ENCODE measurements at regions not wholly inside any gene's neighbourhood (a gene's known extent, or its start where the extent isn't known, plus 50 kb on each side); places are given as distances from the start of the nearest gene placed in this dataset.

DNA sequence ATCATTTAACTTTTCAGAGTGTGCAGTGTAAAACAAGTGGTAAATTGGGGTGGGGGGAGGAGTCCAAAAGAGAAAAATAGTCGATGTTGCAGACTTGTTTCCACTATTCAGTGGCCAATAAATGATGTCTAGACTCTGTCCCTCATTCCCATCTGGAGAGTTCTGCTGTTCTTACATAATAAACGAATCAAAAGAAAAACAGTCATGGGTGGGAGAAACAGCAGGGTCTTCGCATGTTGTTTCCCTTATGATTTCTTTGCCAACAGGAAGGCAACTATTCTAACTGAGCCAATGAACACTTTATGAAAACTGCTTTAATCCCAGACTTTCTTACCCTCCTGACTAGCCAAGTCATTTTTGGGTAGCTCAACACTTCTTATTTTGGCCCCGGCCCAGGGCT is 615.5 kb downstream of the FGF9 start:
- no peaks in the 10 kb centered on the region for H3K4me1 ChIP-seq (ENCODE audit: control insufficient read depth, extremely low read depth, insufficient read depth, low read length)
- no peaks in the 10 kb centered on the region for H3K79me2 ChIP-seq (ENCODE audit: control insufficient read depth, insufficient read depth, low read length)
- H4K20me1 ChIP-seq (ENCODE audit: control insufficient read depth, extremely low read depth, insufficient read depth, low read length): no peaks in the 10 kb centered on the region
- dilution Hi-C loops (cut with MboI; ENCODE audit: extremely low pct_ligation_motif_present, low sequenced_read_pairs): no loop called here
- no peak overlapping the region for H3K4me3 ChIP-seq (ENCODE audit: control insufficient read depth in 2 of 3, extremely low read depth in 1 of 3, insufficient read depth in 2 of 3, low read depth in 1 of 3, low read length in 3 of 3)
- H3K9ac ChIP-seq (ENCODE audit: control insufficient read depth, extremely low read depth, insufficient read depth, low read length): no peak overlapping the region
- H3K9me3 ChIP-seq (ENCODE audit: control insufficient read depth, low read depth, low read length): no peaks in the 10 kb centered on the region
- FAIRE-seq (no peak), DNase-seq (ENCODE audit: low read depth, low spot score) (no peak)
- no peaks in the 10 kb centered on the region for H3K36me3 ChIP-seq (ENCODE audit: control insufficient read depth in 2 of 2, extremely low read depth in 1 of 2, insufficient read depth in 2 of 2, low read length in 2 of 2)
- H3K4me2 ChIP-seq (ENCODE audit: control insufficient read depth, extremely low read depth, insufficient read depth, low read depth, low read length): no peak overlapping the region
- no peaks in the 10 kb centered on the region for H3K9me1 ChIP-seq (ENCODE audit: control insufficient read depth, extremely low read depth, insufficient read depth, low read length)
- TF ChIP-seq CTCF (optimal IDR thresholded peaks at IDR 0.05 in 1 of 3, IDR thresholded peaks at IDR 0.05 in 1 of 3, conservative IDR thresholded peaks at IDR 0.05 in 1 of 3; ENCODE audit: extremely low read depth in 1 of 3, insufficient read depth in 2 of 3, low read length in 3 of 3) (no peak), EZH2 (IDR thresholded peaks at IDR 0.05; ENCODE audit: low read length) (no peak)
- H3K27ac ChIP-seq (ENCODE audit: control insufficient read depth, insufficient read depth, low read length): no peak overlapping the region
- H2AFZ ChIP-seq (ENCODE audit: control insufficient read depth, low read length): no peak overlapping the region
- H3K27me3 ChIP-seq (ENCODE audit: control insufficient read depth, extremely low read depth, insufficient read depth, low read length): no peaks in the 10 kb centered on the region

DNA sequence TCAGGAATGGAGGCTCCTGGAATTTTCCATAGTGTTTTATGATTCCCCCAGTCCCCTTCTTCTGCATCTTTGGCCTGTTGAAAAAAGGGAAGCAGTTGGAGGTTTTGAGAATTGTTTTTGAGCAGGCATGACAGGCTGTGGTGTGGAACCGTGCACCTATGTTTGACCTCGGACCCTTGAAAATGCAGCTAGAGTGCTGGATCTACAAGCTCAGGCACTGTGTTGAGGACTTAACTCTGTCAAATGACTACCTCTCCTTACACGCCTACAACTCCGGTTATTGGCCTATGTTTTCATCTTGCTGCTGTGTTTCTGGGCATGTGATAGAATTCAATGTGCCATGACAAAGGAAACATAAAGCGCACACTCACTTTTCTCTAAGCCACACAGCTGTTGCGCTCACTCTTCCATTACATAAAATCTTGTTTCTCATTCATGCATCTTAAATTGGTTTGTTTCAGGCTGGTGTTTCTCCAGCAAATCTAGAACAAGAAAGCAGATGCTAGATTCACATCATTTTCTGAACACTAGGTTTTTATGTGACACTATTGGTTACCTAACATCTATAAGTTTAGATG is 616.6 kb downstream of the FGF9 start:
- no peak overlapping the region for H2AFZ ChIP-seq (ENCODE audit: control insufficient read depth, low read length)
- no peak overlapping the region for H3K9ac ChIP-seq (ENCODE audit: control insufficient read depth, extremely low read depth, insufficient read depth, low read length)
- DNase-seq (ENCODE audit: low read depth, low spot score) (no peak), FAIRE-seq (no peak)
- no peaks in the 10 kb centered on the region for H3K36me3 ChIP-seq (ENCODE audit: control insufficient read depth in 2 of 2, extremely low read depth in 1 of 2, insufficient read depth in 2 of 2, low read length in 2 of 2)
- no peaks in the 10 kb centered on the region for H3K9me3 ChIP-seq (ENCODE audit: control insufficient read depth, low read depth, low read length)
- no peak overlapping the region for H3K27ac ChIP-seq (ENCODE audit: control insufficient read depth, insufficient read depth, low read length)
- H4K20me1 ChIP-seq (ENCODE audit: control insufficient read depth, extremely low read depth, insufficient read depth, low read length): no peaks in the 10 kb centered on the region
- TF ChIP-seq CTCF (optimal IDR thresholded peaks at IDR 0.05 in 1 of 3, IDR thresholded peaks at IDR 0.05 in 1 of 3, conservative IDR thresholded peaks at IDR 0.05 in 1 of 3; ENCODE audit: extremely low read depth in 1 of 3, insufficient read depth in 2 of 3, low read length in 3 of 3): no peak
- no peak overlapping the region for H3K4me2 ChIP-seq (ENCODE audit: control insufficient read depth, extremely low read depth, insufficient read depth, low read depth, low read length)
- H3K4me1 ChIP-seq (ENCODE audit: control insufficient read depth, extremely low read depth, insufficient read depth, low read length): no peaks in the 10 kb centered on the region
- no peaks in the 10 kb centered on the region for H3K79me2 ChIP-seq (ENCODE audit: control insufficient read depth, insufficient read depth, low read length)
- dilution Hi-C loops (cut with MboI; ENCODE audit: extremely low pct_ligation_motif_present, low sequenced_read_pairs): no loop called here
- H3K27me3 ChIP-seq (ENCODE audit: control insufficient read depth, extremely low read depth, insufficient read depth, low read length): no peaks in the 10 kb centered on the region
- H3K9me1 ChIP-seq (ENCODE audit: control insufficient read depth, extremely low read depth, insufficient read depth, low read length): no peaks in the 10 kb centered on the region
- H3K4me3 ChIP-seq (ENCODE audit: control insufficient read depth in 2 of 3, extremely low read depth in 1 of 3, insufficient read depth in 2 of 3, low read depth in 1 of 3, low read length in 3 of 3): no peak overlapping the region

Measured in keratinocyte (primary cell).